ENCODE measurements at regions not wholly inside any gene's neighbourhood (a gene's known extent, or its start where the extent isn't known, plus 50 kb on each side); places are given as distances from the start of the nearest gene placed in this dataset.

GRCh38 chr12:65764325-65764724 is 60.0 kb upstream of the HMGA2 start:
- no peak for DNase-seq
- no peak overlapping the region for H2AFZ ChIP-seq (ENCODE audit: low read length)
- no peaks in the 10 kb centered on the region for H3K36me3 ChIP-seq (replicated peaks; ENCODE audit: insufficient read depth, low read length)
- TF ChIP-seq EZH2 (optimal IDR thresholded peaks at IDR 0.05; ENCODE audit: low read depth, low read length) (no peak), CTCF (IDR thresholded peaks at IDR 0.05; ENCODE audit: low read length) (no peak), EZH2phosphoT487 (IDR thresholded peaks at IDR 0.05; ENCODE audit: low read length) (no peak)
- H3K79me2 ChIP-seq (ENCODE audit: low read length): no peaks in the 10 kb centered on the region
- no peak overlapping the region for H3K4me2 ChIP-seq (ENCODE audit: low read depth, low read length)
- no peaks in the 10 kb centered on the region for H3K9me2 ChIP-seq (replicated peaks; ENCODE audit: insufficient read depth, low read length)
- no peaks in the 10 kb centered on the region for H3K27me3 ChIP-seq (replicated peaks; ENCODE audit: insufficient read depth, low read length)
- H3K4me3 ChIP-seq (ENCODE audit: low read length): no peak overlapping the region
- no peaks in the 10 kb centered on the region for H3K9me3 ChIP-seq (replicated peaks; ENCODE audit: insufficient read depth, low read length)
- H3K4me1 ChIP-seq (ENCODE audit: low read length): no peaks in the 10 kb centered on the region
- no peak overlapping the region for H3K9ac ChIP-seq (ENCODE audit: low read length)
- H3F3A ChIP-seq (ENCODE audit: insufficient read depth, low read length): no peaks in the 10 kb centered on the region
- no peak overlapping the region for H3K27ac ChIP-seq (ENCODE audit: low read length)
- no peaks in the 10 kb centered on the region for H4K20me1 ChIP-seq (ENCODE audit: insufficient read depth, low read length)

- H3K4me3 ChIP-seq (ENCODE audit: low read length): no peak overlapping the region
These were observed 58.9 kb upstream of the HMGA2 start for GRCh38 chr12:65765436-65765813.

GRCh38 chr12:65769880-65770279 is 54.4 kb upstream of the HMGA2 start:
- H3K9me3 ChIP-seq (replicated peaks; ENCODE audit: insufficient read depth, low read length): no peaks in the 10 kb centered on the region
- DNase-seq: no peak
- H3K4me2 ChIP-seq (ENCODE audit: low read depth, low read length): no peak overlapping the region
- no peaks in the 10 kb centered on the region for H3K36me3 ChIP-seq (replicated peaks; ENCODE audit: insufficient read depth, low read length)
- H3K9me2 ChIP-seq (replicated peaks; ENCODE audit: insufficient read depth, low read length): no peaks in the 10 kb centered on the region
- H3K9ac ChIP-seq (ENCODE audit: low read length): no peak overlapping the region
- no peak overlapping the region for H3K4me3 ChIP-seq (ENCODE audit: low read length)
- H4K20me1 ChIP-seq (ENCODE audit: insufficient read depth, low read length): no peaks in the 10 kb centered on the region
- TF ChIP-seq CTCF (IDR thresholded peaks at IDR 0.05; ENCODE audit: low read length) (no peak), EZH2phosphoT487 (IDR thresholded peaks at IDR 0.05; ENCODE audit: low read length) (no peak), EZH2 (optimal IDR thresholded peaks at IDR 0.05; ENCODE audit: low read depth, low read length) (no peak)
- H2AFZ ChIP-seq (ENCODE audit: low read length): no peak overlapping the region
- H3K4me1 ChIP-seq (ENCODE audit: low read length): no peaks in the 10 kb centered on the region
- no peaks in the 10 kb centered on the region for H3K27me3 ChIP-seq (replicated peaks; ENCODE audit: insufficient read depth, low read length)
- no peaks in the 10 kb centered on the region for H3K79me2 ChIP-seq (ENCODE audit: low read length)
- no peak overlapping the region for H3K27ac ChIP-seq (ENCODE audit: low read length)
- no peaks in the 10 kb centered on the region for H3F3A ChIP-seq (ENCODE audit: insufficient read depth, low read length)

More at GRCh38 chr12:65765436-65765813, 58.9 kb upstream of the HMGA2 start:
- Histone ChIP-seq H4K20me1 (ENCODE audit: insufficient read depth, low read length) (no peaks in the 10 kb centered on the region), H3K9ac (ENCODE audit: low read length) (no peak overlapping the region), H3K36me3 (replicated peaks; ENCODE audit: insufficient read depth, low read length) (no peaks in the 10 kb centered on the region), H3K79me2 (ENCODE audit: low read length) (no peaks in the 10 kb centered on the region), H2AFZ (ENCODE audit: low read length) (no peak overlapping the region), H3K9me3 (replicated peaks; ENCODE audit: insufficient read depth, low read length) (no peaks in the 10 kb centered on the region), H3K4me2 (ENCODE audit: low read depth, low read length) (no peak overlapping the region), H3F3A (ENCODE audit: insufficient read depth, low read length) (no peaks in the 10 kb centered on the region), H3K27me3 (replicated peaks; ENCODE audit: insufficient read depth, low read length) (no peaks in the 10 kb centered on the region), H3K9me2 (replicated peaks; ENCODE audit: insufficient read depth, low read length) (no peaks in the 10 kb centered on the region), H3K27ac (ENCODE audit: low read length) (no peak overlapping the region), H3K4me1 (ENCODE audit: low read length) (no peaks in the 10 kb centered on the region)
- no peak for DNase-seq
- no peak for TF ChIP-seq CTCF (IDR thresholded peaks at IDR 0.05; ENCODE audit: low read length)
- no peak for TF ChIP-seq EZH2phosphoT487 (IDR thresholded peaks at IDR 0.05; ENCODE audit: low read length)
- no peak for TF ChIP-seq EZH2 (optimal IDR thresholded peaks at IDR 0.05; ENCODE audit: low read depth, low read length)

All from MM.1S (cell line).